ENCODE measurements at regions not wholly inside any gene's neighbourhood (a gene's known extent, or its start where the extent isn't known, plus 50 kb on each side); places are given as distances from the start of the nearest gene placed in this dataset.

GRCh38 chr1:80799457-80799856, 1001.3 kb upstream of the ADGRL2 start:
- DNase-seq, result peak in 1 of 7 donors; percentile 28
- Histone ChIP-seq H3K4me3 (no peak overlapping the region), H3K36me3 (replicated peaks in 1 of 2) (no peaks in the 10 kb centered on the region), H3K27me3 (no peaks in the 10 kb centered on the region), H3K27ac (no peak overlapping the region), H3K9me3 (replicated peaks in 1 of 3) (no peaks in the 10 kb centered on the region), H3K4me1 (replicated peaks in 1 of 2) (no peaks in the 10 kb centered on the region)
- intact Hi-C loops (cut with DNase I), result no loop called here
- TF ChIP-seq CTCF (IDR thresholded peaks at IDR 0.05) (peak in 1 of 6 experiments; percentile 16), POLR2A (IDR thresholded peaks at IDR 0.05) (no peak)
- WGBS, 4 donors, result 47 to 56% (median 48%) methylated on average over 2 of the region's 2 CpGs

DNA sequence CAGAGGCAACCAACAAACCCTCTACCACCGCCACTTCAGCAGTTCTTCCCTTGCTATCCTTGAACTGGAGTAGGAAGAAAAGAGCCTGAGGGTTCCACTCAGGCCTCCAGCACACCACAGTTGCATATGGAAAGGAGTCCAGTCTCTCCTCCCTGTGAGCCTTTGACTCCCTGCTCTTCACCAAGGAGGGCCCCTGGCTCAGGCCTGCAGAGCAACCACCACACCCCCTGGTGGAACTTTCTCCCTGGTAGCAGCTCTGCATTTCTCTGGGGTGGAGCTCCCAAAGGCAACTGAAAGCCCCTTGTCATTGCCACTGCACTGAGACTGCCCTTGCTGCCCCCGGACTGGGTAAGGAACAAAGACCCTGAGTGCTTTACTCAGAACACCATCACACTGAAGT, 1021.5 kb upstream of the ADGRL2 start:
- no peaks in the 10 kb centered on the region for H3K36me3 ChIP-seq (replicated peaks in 1 of 2)
- H3K4me3 ChIP-seq, result no peak overlapping the region
- no peaks in the 10 kb centered on the region for H3K9me3 ChIP-seq (replicated peaks in 1 of 3)
- no peak for DNase-seq
- WGBS, 4 donors, result 93 to 100% (median 98%) methylated on average over 2 of the region's 2 CpGs
- no peak for TF ChIP-seq POLR2A (IDR thresholded peaks at IDR 0.05)
- H3K27ac ChIP-seq, result no peak overlapping the region
- intact Hi-C loops (cut with DNase I), result no loop called here
- H3K27me3 ChIP-seq, result no peaks in the 10 kb centered on the region
- no peaks in the 10 kb centered on the region for H3K4me1 ChIP-seq (replicated peaks in 1 of 2)

DNA sequence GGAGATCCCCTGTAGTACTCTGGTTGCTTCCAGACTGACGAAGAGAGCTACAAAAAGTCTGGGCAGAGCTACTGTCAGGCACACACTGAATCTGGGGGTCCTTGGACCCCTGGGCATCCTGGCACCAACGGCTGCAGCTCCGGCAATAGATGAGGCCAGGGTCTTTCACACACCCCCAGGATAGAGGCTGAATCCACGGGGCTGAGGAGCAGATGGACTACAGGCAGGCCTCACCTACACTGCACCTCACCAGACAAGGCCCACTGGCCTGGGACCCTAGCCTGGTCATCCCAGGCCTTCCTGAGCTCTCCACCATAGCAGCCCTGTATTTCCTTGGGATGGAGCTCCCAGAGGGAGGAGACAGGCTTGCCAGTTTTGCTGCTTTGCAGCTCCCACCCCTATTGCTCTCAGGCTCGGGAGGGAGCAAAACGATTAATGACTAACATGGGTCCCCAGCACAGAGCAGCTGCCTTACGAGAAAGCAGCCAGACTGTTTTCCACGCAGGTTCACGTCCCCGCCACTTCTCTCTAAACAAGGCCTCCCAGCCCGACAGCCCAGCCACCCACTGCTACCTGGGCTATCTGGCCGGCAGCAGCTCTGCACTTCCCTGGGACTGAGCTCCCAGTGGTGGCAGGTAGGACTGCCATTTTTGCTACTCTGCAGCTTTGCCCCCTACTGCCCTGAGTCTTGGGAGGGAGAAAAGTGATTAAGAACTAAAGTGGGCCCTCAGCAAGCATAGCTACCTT, 1022.5 kb upstream of the ADGRL2 start:
- intact Hi-C loops (cut with DNase I), result no loop called here
- no peaks in the 10 kb centered on the region for H3K9me3 ChIP-seq (replicated peaks in 1 of 3)
- 88 to 97% (median 95%) methylated on average over 9 to 12 of the region's 12 CpGs for WGBS, 4 donors

DNA sequence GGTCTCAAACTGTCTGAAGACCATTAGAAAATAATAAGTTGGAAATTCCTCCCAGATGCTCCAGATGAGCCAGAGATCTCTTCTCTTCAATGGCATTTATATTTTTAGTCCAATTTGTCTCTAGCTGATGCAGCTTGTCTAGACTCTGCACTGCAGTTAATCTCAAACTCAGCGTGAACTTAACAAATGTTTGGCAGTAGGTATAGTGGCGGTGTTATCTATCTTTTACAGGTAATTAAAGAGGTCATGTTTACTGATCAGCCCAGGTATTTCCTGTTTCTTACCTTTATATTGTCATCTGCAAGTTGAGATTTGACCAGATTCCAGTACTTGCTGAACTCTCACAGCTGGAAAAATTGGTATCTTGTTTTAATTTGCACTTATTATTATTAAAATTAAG, 1024.5 kb upstream of the ADGRL2 start:
- DNase-seq, result no peak
- TF ChIP-seq CTCF (IDR thresholded peaks at IDR 0.05) (no peak), POLR2A (IDR thresholded peaks at IDR 0.05) (no peak)
- WGBS, 4 donors, result 86 to 91% (median 91%) methylated on average over 2 of the region's 2 CpGs
- intact Hi-C loops (cut with DNase I), result no loop called here
- no peaks in the 10 kb centered on the region for H3K36me3 ChIP-seq (replicated peaks in 1 of 2)
- H3K9me3 ChIP-seq (replicated peaks in 1 of 3), result no peaks in the 10 kb centered on the region
- H3K4me1 ChIP-seq (replicated peaks in 1 of 2), result no peaks in the 10 kb centered on the region
- no peaks in the 10 kb centered on the region for H3K27me3 ChIP-seq
- no peak overlapping the region for H3K4me3 ChIP-seq
- no peak overlapping the region for H3K27ac ChIP-seq

More for the DNA sequence above, 1022.5 kb upstream of the ADGRL2 start:
- no peaks in the 10 kb centered on the region for H3K4me1 ChIP-seq (replicated peaks in 1 of 2)
- no peak for TF ChIP-seq POLR2A (IDR thresholded peaks at IDR 0.05)
- no peak for TF ChIP-seq CTCF (IDR thresholded peaks at IDR 0.05)
- DNase-seq, result no peak
- H3K36me3 ChIP-seq (replicated peaks in 1 of 2), result no peaks in the 10 kb centered on the region
- H3K27me3 ChIP-seq, result no peaks in the 10 kb centered on the region
- H3K4me3 ChIP-seq, result no peak overlapping the region
- H3K27ac ChIP-seq, result no peak overlapping the region

GRCh38 chr1:80769208-80769750, 1031.5 kb upstream of the ADGRL2 start:
- Histone ChIP-seq H3K9me3 (replicated peaks in 1 of 3) (no peaks in the 10 kb centered on the region), H3K4me1 (replicated peaks in 1 of 2) (no peaks in the 10 kb centered on the region), H3K27me3 (no peaks in the 10 kb centered on the region), H3K4me3 (no peak overlapping the region), H3K36me3 (replicated peaks in 1 of 2) (no peaks in the 10 kb centered on the region), H3K27ac (no peak overlapping the region)
- DNase-seq, result no peak
- WGBS, 4 donors, result 78 to 89% (median 83%) methylated on average over 3 of the region's 3 CpGs
- TF ChIP-seq CTCF (IDR thresholded peaks at IDR 0.05) (no peak), POLR2A (IDR thresholded peaks at IDR 0.05) (no peak)
- intact Hi-C loops (cut with DNase I), result no loop called here

Data from adrenal gland (tissue), 9 donors.